H1 (cell line): ENCODE measurements at regions not wholly inside any gene's neighbourhood (a gene's known extent, or its start where the extent isn't known, plus 50 kb on each side); places are given as distances from the start of the nearest gene placed in this dataset.

Source experiments
- CTCF ChIA-PET: fragments of 300-600 bp; sonication (Branson Sonifier 250); formaldehyde crosslinking; loops from one replicate; lab custom pipeline; 2021; ENCODE audit not compliant: partially characterized antibody; lab: Charles Lee
- POLR2A ChIA-PET: fragments of 300-600 bp; sonication (Branson Sonifier 250); formaldehyde crosslinking; loops from one replicate; lab custom pipeline; 2021; ENCODE audit warnings: inconsistent platforms; ENCODE audit not compliant: partially characterized antibody; lab: Charles Lee
- DNase-seq, 2 experiments: peaks; one replicate each; pipeline versions ENCODE4 v3.0.0 to v3.0.0-alpha.2; 2010 to 2022; ENCODE audit warnings: low spot score in 2 of 2, low read depth in 1 of 2, mixed read lengths in 1 of 2
- FAIRE-seq: peaks from 2 replicates; lab custom pipeline; 2011; peaks lifted over from hg19 to GRCh38; lab: Jason Lieb, UNC
- H2AFZ ChIP-seq: 2 replicates; pipeline ENCODE4 v1.8.1; 2012; ENCODE audit warnings: low read length, inconsistent platforms
- H2AK5ac ChIP-seq: 2 replicates; pipeline ENCODE4 v1.6.1; 2013; ENCODE audit warnings: low read depth, low read length
- H2BK120ac ChIP-seq: replicated peaks from 2 replicates; pipeline ENCODE3; 2013; ENCODE audit warnings: low read depth, low read length, inconsistent platforms
- H2BK12ac ChIP-seq: 2 replicates; pipeline ENCODE4 v1.6.1; 2013; ENCODE audit warnings: low read depth, low read length
- H2BK15ac ChIP-seq: 2 replicates; pipeline ENCODE4 v1.6.1; 2013; ENCODE audit warnings: low read length
- H2BK20ac ChIP-seq: 2 replicates; pipeline ENCODE4 v1.6.1; 2013; ENCODE audit warnings: low read length
- H2BK5ac ChIP-seq: 2 replicates; pipeline ENCODE4 v1.6.1; 2013; ENCODE audit warnings: low read depth, low read length
- H3K14ac ChIP-seq: 2 replicates; pipeline ENCODE4 v1.6.1; 2013; ENCODE audit warnings: inconsistent platforms; ENCODE audit not compliant: insufficient read length
- H3K18ac ChIP-seq: 2 replicates; pipeline ENCODE4 v1.6.1; 2013; ENCODE audit warnings: low read length; ENCODE audit errors: extremely low read depth
- H3K23ac ChIP-seq: 2 replicates; pipeline ENCODE4 v1.6.1; 2013; ENCODE audit warnings: inconsistent platforms; ENCODE audit not compliant: insufficient read length
- H3K23me2 ChIP-seq: 2 replicates; pipeline ENCODE4 v1.6.1; 2013; ENCODE audit warnings: low read depth, low read length
- H3K27ac ChIP-seq: 2 replicates; pipeline ENCODE4 v1.6.1; 2011; ENCODE audit warnings: low read depth, low read length, inconsistent platforms
- H3K27me3 ChIP-seq, 4 experiments: replicated peaks in 1 of 4; 1 replicate in 1 of 4; 2 replicates in 3 of 4; pipeline versions ENCODE4 v1.6.1 to v1.8.1; 2011 to 2013; ENCODE audit warnings: low read length in 3 of 4, mild to moderate bottlenecking in 3 of 4, inconsistent platforms in 2 of 4, mixed read lengths in 2 of 4, moderate library complexity in 1 of 4; ENCODE audit not compliant: control insufficient read depth in 3 of 4, insufficient read depth in 3 of 4; ENCODE audit errors: extremely low read depth in 1 of 4
- H3K36me3 ChIP-seq, 4 experiments: 2 replicates each; pipeline versions ENCODE4 v1.6.1 to v1.8.1; 2011 to 2013; ENCODE audit warnings: mild to moderate bottlenecking in 4 of 4, low read length in 3 of 4, moderate library complexity in 2 of 4, control low read depth in 1 of 4, inconsistent platforms in 1 of 4; ENCODE audit not compliant: insufficient read depth in 4 of 4, control insufficient read depth in 2 of 4
- H3K4ac ChIP-seq: replicated peaks from 2 replicates; pipeline ENCODE3; 2013; ENCODE audit warnings: low read length, low read depth, mixed read lengths, inconsistent platforms; ENCODE audit not compliant: insufficient read length
- H3K4me1 ChIP-seq, 4 experiments: replicated peaks in 1 of 4; 1 replicate in 1 of 4; 2 replicates in 3 of 4; pipeline versions ENCODE4 v1.6.1 to v1.8.1; 2011 to 2013; ENCODE audit warnings: low read length in 3 of 4, inconsistent platforms in 2 of 4, mixed read lengths in 1 of 4; ENCODE audit not compliant: insufficient read depth in 4 of 4, control insufficient read depth in 3 of 4
- H3K4me2 ChIP-seq, 2 experiments: 2 replicates each; pipeline versions ENCODE4 v1.6.1 to v1.8.1; 2011 to 2013; ENCODE audit warnings: low read depth in 2 of 2, low read length in 2 of 2, control low read depth in 1 of 2, inconsistent platforms in 1 of 2, mild to moderate bottlenecking in 1 of 2; ENCODE audit not compliant: insufficient read depth in 1 of 2
- H3K4me3 ChIP-seq, 4 experiments: fragments of 200-600, 300-600 bp in 1 of 4; sonication (generic), shearing (Covaris generic), sonication (Bioruptor Twin) in 1 of 4; 2 replicates each; pipeline versions ENCODE4 v1.5.1 to v1.8.1; 2011 to 2016; ENCODE audit warnings: low read length in 4 of 4, low read depth in 3 of 4, control low read depth in 2 of 4, inconsistent platforms in 2 of 4, mild to moderate bottlenecking in 2 of 4, mixed read lengths in 1 of 4, moderate library complexity in 1 of 4; ENCODE audit not compliant: insufficient read depth in 2 of 4; ENCODE audit errors: extremely low read depth in 1 of 4
- H3K56ac ChIP-seq: replicated peaks from 2 replicates; pipeline ENCODE3; 2013; ENCODE audit warnings: low read depth, mild to moderate bottlenecking, mixed read lengths, low read length, inconsistent platforms; ENCODE audit not compliant: insufficient read length
- H3K79me1 ChIP-seq: 2 replicates; pipeline ENCODE4 v1.6.1; 2013; ENCODE audit warnings: low read depth, low read length, control low read depth
- H3K79me2 ChIP-seq, 2 experiments: 2 replicates each; pipeline versions ENCODE4 v1.6.1 to v1.8.1; 2012 to 2013; ENCODE audit warnings: low read length in 2 of 2, mild to moderate bottlenecking in 2 of 2, inconsistent platforms in 1 of 2; ENCODE audit not compliant: insufficient read depth in 2 of 2, control insufficient read depth in 1 of 2
- H3K9ac ChIP-seq, 4 experiments: replicated peaks in 1 of 4; 1 replicate in 1 of 4; 2 replicates in 3 of 4; pipeline versions ENCODE4 v1.6.1 to v1.8.1; 2011 to 2013; ENCODE audit warnings: low read depth in 3 of 4, low read length in 3 of 4, control low read depth in 2 of 4, mild to moderate bottlenecking in 2 of 4, moderate library complexity in 2 of 4, inconsistent platforms in 1 of 4; ENCODE audit errors: extremely low read depth in 1 of 4
- H3K9me3 ChIP-seq, 2 experiments: 2 replicates each; pipeline versions ENCODE4 v1.6.1 to v1.8.1; 2012 to 2013; ENCODE audit warnings: mild to moderate bottlenecking in 2 of 2, moderate library complexity in 2 of 2, control low read depth in 1 of 2, inconsistent platforms in 1 of 2, low read depth in 1 of 2, low read length in 1 of 2, mixed read lengths in 1 of 2; ENCODE audit not compliant: insufficient read depth in 2 of 2
- H4K20me1 ChIP-seq, 2 experiments: replicated peaks in 1 of 2; 2 replicates each; pipeline versions ENCODE3 to v1.8.1; 2011 to 2013; ENCODE audit warnings: inconsistent platforms in 2 of 2, low read length in 2 of 2, mild to moderate bottlenecking in 1 of 2; ENCODE audit not compliant: insufficient read depth in 2 of 2, control insufficient read depth in 1 of 2
- H4K5ac ChIP-seq: 2 replicates; pipeline ENCODE4 v1.6.1; 2013; ENCODE audit warnings: low read length, low read depth, mixed read lengths, inconsistent platforms; ENCODE audit not compliant: insufficient read length
- H4K8ac ChIP-seq: 2 replicates; pipeline ENCODE4 v1.8.0; 2013; ENCODE audit warnings: mild to moderate bottlenecking, moderate library complexity, low read length, inconsistent platforms; ENCODE audit not compliant: insufficient read depth; ENCODE audit errors: extremely low read depth
- H4K91ac ChIP-seq: replicated peaks from 2 replicates; pipeline ENCODE3; 2013; ENCODE audit warnings: low read length, mixed read lengths, inconsistent platforms; ENCODE audit not compliant: insufficient read length
- RBBP5 ChIP-seq: IDR thresholded peaks from 2 replicates; pipeline ENCODE4 v1.7.1; 2012; ENCODE audit warnings: low read depth, mild to moderate bottlenecking, inconsistent platforms, low read length, moderate library complexity, borderline replicate concordance
- WGBS, 2 experiments: shearing (Covaris generic) in 1 of 2; methylation state at CpG; one replicate each; pipeline versions ENCODE4 v1.1.6 to v1.1.7; 2013 to 2015; ENCODE audit warnings: low lambda C conversion rate in 2 of 2, mixed read lengths in 2 of 2, inconsistent platforms in 1 of 2, low coverage in 1 of 2, missing lambda C conversion rate in 1 of 2; ENCODE audit not compliant: insufficient replicate concordance in 2 of 2, insufficient coverage in 1 of 2, insufficient read length in 1 of 2; ENCODE audit errors: extremely low coverage in 1 of 2, missing lambda C conversion rate in 1 of 2; 5-methylcytosine and 5-hydroxymethylcytosine counted together

- Histone ChIP-seq H3K4me3 (no peak overlapping the region), H3K4me1 (peaks cover 7 to 17% (median 12%) of the 10 kb centered on the region in 4 experiments; a peak in 6 of 7 replicates), H2BK120ac (no peak overlapping the region), H3K14ac (no peak overlapping the region), H3K27ac (no peak overlapping the region), H2AFZ (no peak overlapping the region), H2BK20ac (no peak overlapping the region), H3K9me3 (no peaks in the 10 kb centered on the region), H2BK15ac (no peak overlapping the region), H2BK5ac (no peak overlapping the region), H3K79me2 (no peaks in the 10 kb centered on the region), H4K91ac (no peak overlapping the region), H3K9ac (no peak overlapping the region), H4K5ac (no peak overlapping the region), H3K56ac (no peak overlapping the region), H2AK5ac (no peak overlapping the region), H4K8ac (no peak overlapping the region), H3K18ac (no peak overlapping the region), H3K79me1 (no peaks in the 10 kb centered on the region), H4K20me1 (no peaks in the 10 kb centered on the region), H2BK12ac (no peak overlapping the region), H3K23ac (no peak overlapping the region), H3K27me3 (no peaks in the 10 kb centered on the region), H3K23me2 (peaks cover 2% of the 10 kb centered on the region; the same call in 1 of the 2 replicates), H3K4ac (no peak overlapping the region), H3K36me3 (no peaks in the 10 kb centered on the region), H3K4me2 (no peak overlapping the region)
- ChIA-PET POLR2A (no interaction called here), CTCF (no interaction called here)
- DNase-seq (no peak), FAIRE-seq (no peak)
- WGBS, 2 experiments = 77% methylated on average over 1 of the region's 1 CpG; no CpG with 5 or more reads in 1 of the 2 experiments
- TF ChIP-seq RBBP5 = no peak
These were observed 50.6 kb upstream of the PHOX2B start for GRCh38 chr4:41799126-41799525.
